Bronchial epithelial cell (primary cell): ENCODE measurements at regions not wholly inside any gene's neighbourhood (a gene's known extent, or its start where the extent isn't known, plus 50 kb on each side); places are given as distances from the start of the nearest gene placed in this dataset.
A peak's percentile ranks its signal among the peaks of the same experiment; 100 is the strongest.
"Not testable (repeated sequence)": the region's sequence is repeated elsewhere in the genome, so short reads cannot be mapped to it uniquely, and the experiment has no call there.

Source experiments
- DNase-seq: peaks from one replicate; pipeline ENCODE4 v3.0.0-alpha.2; 2010; ENCODE audit warnings: low read depth
- FAIRE-seq: peaks from 2 replicates; lab custom pipeline; 2011; peaks lifted over from hg19 to GRCh38; lab: Jason Lieb, UNC
- H3K27me3 ChIP-seq: 2 replicates; pipeline ENCODE4 v1.5.1; 2011; ENCODE audit warnings: low read length; ENCODE audit not compliant: control insufficient read depth, insufficient read depth
- H3K36me3 ChIP-seq: 2 replicates; pipeline ENCODE4 v1.5.1; 2011; ENCODE audit warnings: low read length; ENCODE audit not compliant: control insufficient read depth, insufficient read depth
- H3K4me3 ChIP-seq: 2 replicates; pipeline ENCODE4 v1.5.1; 2011; ENCODE audit warnings: mild to moderate bottlenecking, low read depth, low read length, control low read depth
- TF ChIP-seq, protein P1 (sequence below): IDR thresholded peaks from 2 replicates; pipeline ENCODE4 v1.5.1; 2011; ENCODE audit warnings: mild to moderate bottlenecking, moderate library complexity, low read length, control low read depth, inconsistent platforms; ENCODE audit not compliant: insufficient read depth, severe bottlenecking

GRCh38 chr6:85278466-85279035, 171.3 kb upstream of the NT5E start:
- no peak overlapping the region for H3K4me3 ChIP-seq
- no peaks in the 10 kb centered on the region for H3K27me3 ChIP-seq
- no peaks in the 10 kb centered on the region for H3K36me3 ChIP-seq
- TF ChIP-seq, protein P1, sequence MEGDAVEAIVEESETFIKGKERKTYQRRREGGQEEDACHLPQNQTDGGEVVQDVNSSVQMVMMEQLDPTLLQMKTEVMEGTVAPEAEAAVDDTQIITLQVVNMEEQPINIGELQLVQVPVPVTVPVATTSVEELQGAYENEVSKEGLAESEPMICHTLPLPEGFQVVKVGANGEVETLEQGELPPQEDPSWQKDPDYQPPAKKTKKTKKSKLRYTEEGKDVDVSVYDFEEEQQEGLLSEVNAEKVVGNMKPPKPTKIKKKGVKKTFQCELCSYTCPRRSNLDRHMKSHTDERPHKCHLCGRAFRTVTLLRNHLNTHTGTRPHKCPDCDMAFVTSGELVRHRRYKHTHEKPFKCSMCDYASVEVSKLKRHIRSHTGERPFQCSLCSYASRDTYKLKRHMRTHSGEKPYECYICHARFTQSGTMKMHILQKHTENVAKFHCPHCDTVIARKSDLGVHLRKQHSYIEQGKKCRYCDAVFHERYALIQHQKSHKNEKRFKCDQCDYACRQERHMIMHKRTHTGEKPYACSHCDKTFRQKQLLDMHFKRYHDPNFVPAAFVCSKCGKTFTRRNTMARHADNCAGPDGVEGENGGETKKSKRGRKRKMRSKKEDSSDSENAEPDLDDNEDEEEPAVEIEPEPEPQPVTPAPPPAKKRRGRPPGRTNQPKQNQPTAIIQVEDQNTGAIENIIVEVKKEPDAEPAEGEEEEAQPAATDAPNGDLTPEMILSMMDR, result no peak
- DNase-seq (no peak), FAIRE-seq (no peak)

GRCh38 chr6:85276026-85276425, 173.9 kb upstream of the NT5E start:
- not testable (repeated sequence) for H3K27me3 ChIP-seq, H3K4me3 ChIP-seq, FAIRE-seq, H3K36me3 ChIP-seq, DNase-seq

- Histone ChIP-seq H3K27me3 (no peaks in the 10 kb centered on the region), H3K4me3 (no peak overlapping the region), H3K36me3 (no peaks in the 10 kb centered on the region)
- FAIRE-seq (no peak), DNase-seq (no peak)
- TF ChIP-seq, protein P1, result no peak
These were observed 174.4 kb upstream of the NT5E start for GRCh38 chr6:85275338-85275985.

DNA sequence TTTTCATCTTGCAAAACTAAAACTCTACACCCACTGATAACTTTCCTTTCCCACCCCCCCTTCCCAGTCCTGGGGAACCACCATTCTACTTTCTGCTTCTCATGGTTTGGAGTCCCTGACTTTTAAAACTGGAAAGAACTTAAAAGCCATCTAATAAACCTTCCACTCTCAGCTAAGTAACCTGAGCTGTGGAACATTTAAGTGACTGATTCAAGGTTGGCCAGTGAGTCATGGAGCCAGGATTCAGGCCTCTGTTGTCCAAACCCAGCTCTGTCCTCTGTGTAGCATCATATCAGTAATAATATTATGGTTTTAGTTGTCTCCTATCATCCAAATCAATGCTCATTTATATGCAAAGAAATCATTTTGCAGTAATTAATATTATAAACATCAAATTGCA, 176.0 kb upstream of the NT5E start:
- no peak for FAIRE-seq
- peak; percentile 24 for DNase-seq
- no peaks in the 10 kb centered on the region for H3K36me3 ChIP-seq
- TF ChIP-seq, protein P1, result no peak
- H3K4me3 ChIP-seq, result no peak overlapping the region
- H3K27me3 ChIP-seq, result no peaks in the 10 kb centered on the region

DNA sequence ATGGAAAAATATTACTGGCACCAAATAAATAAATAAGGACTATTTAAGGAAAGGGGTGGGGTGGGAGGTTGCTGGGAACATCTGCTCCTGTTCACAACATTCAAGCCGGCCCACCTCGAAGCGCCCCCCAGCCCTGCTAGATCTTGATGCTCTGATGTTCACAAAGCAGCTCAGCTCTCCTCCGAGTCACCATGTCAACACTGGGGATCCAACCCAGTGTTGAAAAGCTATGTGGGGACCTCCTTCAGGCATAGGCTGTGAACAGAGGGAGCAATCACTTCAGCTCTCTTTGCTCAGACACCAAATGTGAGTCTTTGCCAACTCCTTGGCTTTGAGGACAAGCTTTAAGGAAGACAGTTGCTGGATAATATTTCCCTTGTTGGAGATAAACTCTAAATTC, 176.8 kb upstream of the NT5E start:
- DNase-seq (no peak), FAIRE-seq (no peak)
- Histone ChIP-seq H3K36me3 (no peaks in the 10 kb centered on the region), H3K4me3 (no peak overlapping the region), H3K27me3 (no peaks in the 10 kb centered on the region)
- TF ChIP-seq, protein P1, result no peak

DNA sequence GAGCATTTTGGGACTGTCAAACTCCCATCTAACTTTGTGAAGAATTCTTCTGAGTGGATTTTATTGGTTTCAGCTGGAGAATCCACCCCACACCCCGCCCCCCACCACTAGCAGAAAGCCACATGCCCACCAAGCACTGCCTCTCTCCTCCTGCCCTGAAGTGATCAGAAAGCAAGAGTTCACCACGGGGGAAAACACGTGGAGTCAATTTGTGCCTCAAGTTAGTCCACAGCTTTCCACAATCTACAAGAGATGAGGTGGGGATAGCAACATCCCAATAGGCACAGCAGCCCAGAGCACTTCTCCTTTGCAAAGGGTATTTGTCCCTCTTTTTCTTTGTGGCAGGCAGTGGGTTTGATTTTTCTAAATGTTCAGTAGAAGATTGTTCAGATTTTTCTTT, 177.3 kb upstream of the NT5E start:
- Histone ChIP-seq H3K4me3 (no peak overlapping the region), H3K27me3 (no peaks in the 10 kb centered on the region), H3K36me3 (no peaks in the 10 kb centered on the region)
- FAIRE-seq (no peak), DNase-seq (no peak)
- TF ChIP-seq, protein P1, result no peak
